ENCODE measurements at regions not wholly inside any gene's neighbourhood (a gene's known extent, or its start where the extent isn't known, plus 50 kb on each side); places are given as distances from the start of the nearest gene placed in this dataset.

- peak; percentile 78 for ATAC-seq
- TF ChIP-seq ZNF70 (CRISPR knock-in tag; IDR thresholded peaks at IDR 0.05) (no peak), ESRRG (CRISPR knock-in tag; IDR thresholded peaks at IDR 0.05) (no peak), CSDC2 (CRISPR knock-in tag; IDR thresholded peaks at IDR 0.05) (no peak), SNAI2 (CRISPR knock-in tag; IDR thresholded peaks at IDR 0.05) (no peak), ZNF8 (CRISPR knock-in tag; IDR thresholded peaks at IDR 0.05) (no peak), TOX (CRISPR knock-in tag; IDR thresholded peaks at IDR 0.05; ENCODE audit: borderline replicate concordance) (no peak), PATZ1 (CRISPR knock-in tag; IDR thresholded peaks at IDR 0.05; ENCODE audit: borderline replicate concordance) (no peak), ZC3H10 (CRISPR knock-in tag; IDR thresholded peaks at IDR 0.05) (no peak)
These were observed 61.0 kb upstream of the BASP1 start for GRCh38 chr5:17156463-17156862.

- no peak for TF ChIP-seq BACH2 (CRISPR knock-in tag; IDR thresholded peaks at IDR 0.05; ENCODE audit: borderline replicate concordance)
These were observed 60.1 kb upstream of the BASP1 start for GRCh38 chr5:17157294-17157693.

GRCh38 chr5:17157916-17158529, 59.4 kb upstream of the BASP1 start:
- peak; percentile 70 for ATAC-seq
- TF ChIP-seq POU6F1 (CRISPR knock-in tag; IDR thresholded peaks at IDR 0.05; ENCODE audit: borderline replicate concordance, low read depth) = no peak
- TF ChIP-seq PATZ1 (CRISPR knock-in tag; IDR thresholded peaks at IDR 0.05; ENCODE audit: borderline replicate concordance) = no peak
- TF ChIP-seq TCF4 (CRISPR knock-in tag; IDR thresholded peaks at IDR 0.05; ENCODE audit: borderline replicate concordance) = no peak
- TF ChIP-seq ESRRG (CRISPR knock-in tag; IDR thresholded peaks at IDR 0.05) = no peak
- TF ChIP-seq OSR1 (CRISPR knock-in tag; IDR thresholded peaks at IDR 0.05) = no peak
- TF ChIP-seq TOX (CRISPR knock-in tag; IDR thresholded peaks at IDR 0.05; ENCODE audit: borderline replicate concordance) = no peak
- TF ChIP-seq BACH2 (CRISPR knock-in tag; IDR thresholded peaks at IDR 0.05; ENCODE audit: borderline replicate concordance) = no peak
- TF ChIP-seq ZNF565 (CRISPR knock-in tag; conservative IDR thresholded peaks at IDR 0.05; ENCODE audit: low read depth) = no peak
- TF ChIP-seq GLIS3 (CRISPR knock-in tag; IDR thresholded peaks at IDR 0.05) = no peak
- TF ChIP-seq RARB (CRISPR knock-in tag; IDR thresholded peaks at IDR 0.05) = no peak
- no peak for TF ChIP-seq ZNF8 (CRISPR knock-in tag; IDR thresholded peaks at IDR 0.05)
- no peak for TF ChIP-seq CREB5 (CRISPR knock-in tag; IDR thresholded peaks at IDR 0.05; ENCODE audit: low read depth)
- TF ChIP-seq ARNTL (CRISPR knock-in tag; IDR thresholded peaks at IDR 0.05; ENCODE audit: borderline replicate concordance, low read depth) = no peak
- no peak for TF ChIP-seq ZNF70 (CRISPR knock-in tag; IDR thresholded peaks at IDR 0.05)
- TF ChIP-seq ZC3H10 (CRISPR knock-in tag; IDR thresholded peaks at IDR 0.05) = no peak
- TF ChIP-seq SNAI2 (CRISPR knock-in tag; IDR thresholded peaks at IDR 0.05) = no peak
- no peak for TF ChIP-seq TSHZ2 (CRISPR knock-in tag; IDR thresholded peaks at IDR 0.05)
- TF ChIP-seq CSDC2 (CRISPR knock-in tag; IDR thresholded peaks at IDR 0.05) = no peak

More at GRCh38 chr5:17157294-17157693, 60.1 kb upstream of the BASP1 start:
- ATAC-seq = peak; percentile 41

GRCh38 chr5:17160756-17161040, 56.7 kb upstream of the BASP1 start:
- no peak for ATAC-seq
- no peak for TF ChIP-seq CSRNP3 (CRISPR knock-in tag; IDR thresholded peaks at IDR 0.05)
- no peak for TF ChIP-seq TCF4 (CRISPR knock-in tag; IDR thresholded peaks at IDR 0.05; ENCODE audit: borderline replicate concordance)
- TF ChIP-seq ISL1 (CRISPR knock-in tag; IDR thresholded peaks at IDR 0.05) = no peak
- no peak for TF ChIP-seq BACH2 (CRISPR knock-in tag; IDR thresholded peaks at IDR 0.05; ENCODE audit: borderline replicate concordance)
- no peak for TF ChIP-seq OSR1 (CRISPR knock-in tag; IDR thresholded peaks at IDR 0.05)
- TF ChIP-seq ZC3H10 (CRISPR knock-in tag; IDR thresholded peaks at IDR 0.05) = no peak
- no peak for TF ChIP-seq ZFP3 (CRISPR knock-in tag; IDR thresholded peaks at IDR 0.05)
